Panc1 (cell line): ENCODE measurements at regions not wholly inside any gene's neighbourhood (a gene's known extent, or its start where the extent isn't known, plus 50 kb on each side); places are given as distances from the start of the nearest gene placed in this dataset.

Experiments used
- POLR2AphosphoS5 ChIP-seq: IDR thresholded peaks from 2 replicates; pipeline ENCODE4 v1.6.1; 2012; ENCODE audit warnings: mild to moderate bottlenecking, low read depth, low read length, moderate library complexity
- REST ChIP-seq, 2 experiments: IDR thresholded peaks; 2 replicates each; pipeline ENCODE4 v1.6.1; 2011 to 2012; ENCODE audit warnings: low read depth in 2 of 2, control low read depth in 1 of 2, low read length in 1 of 2, mild to moderate bottlenecking in 1 of 2, moderate library complexity in 1 of 2; ENCODE audit not compliant: insufficient read depth in 1 of 2
- SIN3A ChIP-seq: IDR thresholded peaks from 2 replicates; pipeline ENCODE4 v1.6.1; 2012; ENCODE audit warnings: low read depth, mild to moderate bottlenecking, low read length, moderate library complexity, borderline replicate concordance; ENCODE audit not compliant: insufficient read depth
- TF ChIP-seq, protein P1 (sequence below): fragments of 450-650 bp; IDR thresholded peaks from 2 replicates; pipeline ENCODE4 v1.5.1; 2017; ENCODE audit warnings: mild to moderate bottlenecking

DNA sequence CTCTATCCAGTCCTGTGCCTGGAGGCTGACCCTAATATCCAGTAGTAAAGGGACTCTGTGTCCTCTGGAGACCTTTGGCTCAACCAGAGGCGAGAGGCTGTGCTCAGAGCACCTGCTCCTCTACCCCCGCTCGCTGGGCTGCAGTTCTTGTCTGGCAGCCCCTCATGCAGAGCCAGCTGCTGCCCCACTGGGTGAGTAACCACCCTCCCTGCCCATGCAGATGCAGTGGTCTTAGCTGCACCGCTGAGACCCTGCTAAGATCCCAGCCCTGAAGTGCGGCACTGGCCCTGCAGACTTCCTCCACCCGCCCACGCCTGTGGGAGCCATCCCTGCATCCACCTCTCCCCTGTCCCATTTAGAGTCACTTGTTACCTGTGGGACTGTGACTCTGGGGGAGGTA, 347.5 kb upstream of the SFSWAP start:
- TF ChIP-seq, protein P1, sequence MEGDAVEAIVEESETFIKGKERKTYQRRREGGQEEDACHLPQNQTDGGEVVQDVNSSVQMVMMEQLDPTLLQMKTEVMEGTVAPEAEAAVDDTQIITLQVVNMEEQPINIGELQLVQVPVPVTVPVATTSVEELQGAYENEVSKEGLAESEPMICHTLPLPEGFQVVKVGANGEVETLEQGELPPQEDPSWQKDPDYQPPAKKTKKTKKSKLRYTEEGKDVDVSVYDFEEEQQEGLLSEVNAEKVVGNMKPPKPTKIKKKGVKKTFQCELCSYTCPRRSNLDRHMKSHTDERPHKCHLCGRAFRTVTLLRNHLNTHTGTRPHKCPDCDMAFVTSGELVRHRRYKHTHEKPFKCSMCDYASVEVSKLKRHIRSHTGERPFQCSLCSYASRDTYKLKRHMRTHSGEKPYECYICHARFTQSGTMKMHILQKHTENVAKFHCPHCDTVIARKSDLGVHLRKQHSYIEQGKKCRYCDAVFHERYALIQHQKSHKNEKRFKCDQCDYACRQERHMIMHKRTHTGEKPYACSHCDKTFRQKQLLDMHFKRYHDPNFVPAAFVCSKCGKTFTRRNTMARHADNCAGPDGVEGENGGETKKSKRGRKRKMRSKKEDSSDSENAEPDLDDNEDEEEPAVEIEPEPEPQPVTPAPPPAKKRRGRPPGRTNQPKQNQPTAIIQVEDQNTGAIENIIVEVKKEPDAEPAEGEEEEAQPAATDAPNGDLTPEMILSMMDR = no peak
- TF ChIP-seq POLR2AphosphoS5 (no peak), REST (IDR thresholded peaks at IDR 0.05; ENCODE audit: insufficient read depth in 1 of 2, low read depth in 2 of 2, low read length in 1 of 2) (no peak), SIN3A (no peak)
